Sigmoid colon (tissue), 6 donors: ENCODE measurements at regions not wholly inside any gene's neighbourhood (a gene's known extent, or its start where the extent isn't known, plus 50 kb on each side); places are given as distances from the start of the nearest gene placed in this dataset.

ENCODE experiments used
- DNase-seq: peaks from one replicate; pipeline ENCODE4 v3.0.0-alpha.2; 2019
- H3K27ac ChIP-seq, 4 donors: fragments of 200-600 bp; sonication (generic); one replicate each; pipeline ENCODE4 v1.5.1; 2016 to 2019; ENCODE audit warnings: mild to moderate bottlenecking in 1 of 4
- H3K27me3 ChIP-seq, 3 donors: fragments of 200-600 bp; sonication (generic); one replicate each; pipeline ENCODE4 v1.5.1; 2019; ENCODE audit warnings: mild to moderate bottlenecking in 1 of 3
- H3K36me3 ChIP-seq, 4 donors: fragments of 200-600 bp; sonication (generic); one replicate each; pipeline ENCODE4 v1.5.1; 2016 to 2019
- H3K4me1 ChIP-seq, 4 donors: fragments of 200-600 bp; sonication (generic); one replicate each; pipeline ENCODE4 v1.5.1; 2017 to 2019
- H3K4me3 ChIP-seq, 4 donors: fragments of 200-600 bp; sonication (generic); one replicate each; pipeline ENCODE4 v1.5.1; 2017 to 2019; ENCODE audit warnings: mild to moderate bottlenecking in 2 of 4, moderate library complexity in 1 of 4
- H3K9me3 ChIP-seq, 4 donors: fragments of 200-600 bp in 3 of 4; sonication (generic) in 3 of 4; one replicate each; pipeline versions ENCODE4 v1.5.1 to v1.6.1; 2013 to 2019
- EP300 ChIP-seq, 4 donors: sonication (generic); formaldehyde crosslinking; IDR thresholded peaks; one replicate each; pipeline ENCODE4 v1.6.1; 2017; ENCODE audit warnings: antibody characterized with exemption in 4 of 4
- POLR2A ChIP-seq, 2 donors: fragments of 450-650 bp; IDR thresholded peaks; one replicate each; pipeline ENCODE4 v1.6.1; 2016; ENCODE audit warnings: antibody characterized with exemption in 2 of 2, mild to moderate bottlenecking in 2 of 2, moderate library complexity in 2 of 2
- POLR2AphosphoS5 ChIP-seq, 4 donors: sonication (generic); formaldehyde crosslinking; IDR thresholded peaks; one replicate each; pipeline ENCODE4 v1.6.1; 2017; ENCODE audit warnings: antibody characterized with exemption in 4 of 4
- WGBS, 2 donors: extraction: QIAGEN DNeasy Blood & Tissue Kit; methylation state at CpG; one replicate each; pipeline ENCODE4 v1.1.7; 2013; 5-methylcytosine and 5-hydroxymethylcytosine counted together
- intact Hi-C: fragments of 100-400 bp; cut with DNase I; formaldehyde crosslinking; loops from one replicate; pipeline ENCODE4 v1.15.1; 2023
- TF ChIP-seq, protein P1 (sequence below), 4 experiments: fragments of 450-650 bp in 3 of 4; fragments of 200-600 bp in 1 of 4; IDR thresholded peaks; one replicate each; pipeline ENCODE4 v1.5.1; 2016 to 2019; ENCODE audit warnings: antibody characterized with exemption in 4 of 4, mild to moderate bottlenecking in 3 of 4, moderate library complexity in 2 of 4
- donor health status: healthy with polysubstance abuse.
- donor health status: healthy.

DNA sequence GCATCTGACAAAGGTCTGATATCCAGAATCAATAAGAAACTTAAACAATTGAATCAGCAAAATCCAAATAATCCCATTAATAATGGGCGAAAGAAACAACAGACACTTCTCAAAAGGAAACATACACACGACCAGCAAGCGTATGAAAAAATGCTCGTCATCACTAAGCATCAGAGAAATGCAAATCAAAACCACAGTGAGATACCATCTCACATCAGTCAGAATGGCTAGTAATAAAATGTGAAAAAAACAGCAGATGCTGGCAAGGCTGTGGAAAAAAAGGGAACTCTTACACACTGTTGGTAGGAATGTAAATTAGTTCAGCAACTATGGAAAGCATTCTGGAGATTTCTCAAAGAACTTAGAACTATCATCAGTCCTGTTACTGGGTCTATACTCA lies 496.7 kb downstream of the SH2D4B start:
- Histone ChIP-seq H3K36me3 (no peaks in the 10 kb centered on the region), H3K4me1 (no peaks in the 10 kb centered on the region), H3K27me3 (no peaks in the 10 kb centered on the region), H3K9me3 (no peaks in the 10 kb centered on the region), H3K4me3 (no peak overlapping the region), H3K27ac (no peak overlapping the region)
- WGBS, 2 donors: 59 to 68% methylated on average over 4 of the region's 4 CpGs
- no peak for DNase-seq
- intact Hi-C loops: no loop called here
- no peak for TF ChIP-seq POLR2AphosphoS5 (IDR thresholded peaks at IDR 0.05)
- TF ChIP-seq, protein P1, sequence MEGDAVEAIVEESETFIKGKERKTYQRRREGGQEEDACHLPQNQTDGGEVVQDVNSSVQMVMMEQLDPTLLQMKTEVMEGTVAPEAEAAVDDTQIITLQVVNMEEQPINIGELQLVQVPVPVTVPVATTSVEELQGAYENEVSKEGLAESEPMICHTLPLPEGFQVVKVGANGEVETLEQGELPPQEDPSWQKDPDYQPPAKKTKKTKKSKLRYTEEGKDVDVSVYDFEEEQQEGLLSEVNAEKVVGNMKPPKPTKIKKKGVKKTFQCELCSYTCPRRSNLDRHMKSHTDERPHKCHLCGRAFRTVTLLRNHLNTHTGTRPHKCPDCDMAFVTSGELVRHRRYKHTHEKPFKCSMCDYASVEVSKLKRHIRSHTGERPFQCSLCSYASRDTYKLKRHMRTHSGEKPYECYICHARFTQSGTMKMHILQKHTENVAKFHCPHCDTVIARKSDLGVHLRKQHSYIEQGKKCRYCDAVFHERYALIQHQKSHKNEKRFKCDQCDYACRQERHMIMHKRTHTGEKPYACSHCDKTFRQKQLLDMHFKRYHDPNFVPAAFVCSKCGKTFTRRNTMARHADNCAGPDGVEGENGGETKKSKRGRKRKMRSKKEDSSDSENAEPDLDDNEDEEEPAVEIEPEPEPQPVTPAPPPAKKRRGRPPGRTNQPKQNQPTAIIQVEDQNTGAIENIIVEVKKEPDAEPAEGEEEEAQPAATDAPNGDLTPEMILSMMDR (IDR thresholded peaks at IDR 0.05): no peak
- no peak for TF ChIP-seq EP300 (IDR thresholded peaks at IDR 0.05)
- no peak for TF ChIP-seq POLR2A (IDR thresholded peaks at IDR 0.05)

DNA sequence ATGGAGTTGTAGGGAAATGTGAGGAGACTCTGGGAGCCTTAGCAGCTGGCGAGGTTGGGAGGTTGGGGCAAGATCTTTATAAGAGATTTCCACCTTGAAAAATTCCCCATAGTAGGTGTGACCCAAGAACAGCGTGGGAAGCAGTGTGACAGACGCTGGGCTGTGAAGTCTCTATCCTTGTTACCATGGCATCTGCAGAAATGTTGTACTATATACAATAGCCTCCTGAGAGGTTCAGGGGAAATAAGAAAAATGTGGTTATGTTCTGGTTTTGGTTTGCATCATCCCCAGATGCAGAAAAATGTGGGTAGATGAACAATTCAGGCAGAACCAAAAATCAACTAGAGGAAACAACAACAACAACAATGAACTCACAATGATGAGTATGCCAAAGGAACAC lies 498.6 kb downstream of the SH2D4B start:
- TF ChIP-seq, protein P1 (IDR thresholded peaks at IDR 0.05): no peak
- TF ChIP-seq EP300 (IDR thresholded peaks at IDR 0.05) (no peak), POLR2AphosphoS5 (IDR thresholded peaks at IDR 0.05) (no peak), POLR2A (IDR thresholded peaks at IDR 0.05) (no peak)
- 78 to 86% methylated on average over 3 of the region's 3 CpGs for WGBS, 2 donors
- no peak overlapping the region for H3K4me3 ChIP-seq

DNA sequence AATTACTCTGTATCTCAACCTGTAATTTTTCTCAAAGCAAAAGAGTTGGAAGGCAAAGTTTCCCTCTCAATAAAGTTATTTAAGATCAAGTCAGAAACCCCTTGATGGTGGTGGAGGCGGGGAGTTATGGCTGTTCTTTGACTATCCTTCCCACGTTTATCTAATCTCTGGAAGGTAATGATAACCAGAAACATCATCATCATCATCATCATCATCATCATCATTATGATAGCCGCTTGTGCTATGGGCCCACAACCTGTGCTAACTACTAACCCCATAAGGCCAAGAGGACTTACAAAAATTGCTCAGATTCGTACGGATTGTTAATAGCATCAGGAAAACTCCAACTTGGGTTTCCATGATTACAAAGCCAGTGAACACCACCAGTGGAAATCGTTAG lies 502.3 kb downstream of the SH2D4B start:
- Histone ChIP-seq H3K36me3 (no peaks in the 10 kb centered on the region), H3K4me1 (peaks cover 0 to 9% (median 0%) of the 10 kb centered on the region in 4 donors), H3K27me3 (no peaks in the 10 kb centered on the region), H3K4me3 (no peak overlapping the region), H3K27ac (no peak overlapping the region), H3K9me3 (no peaks in the 10 kb centered on the region)
- intact Hi-C loops: no loop called here
- no peak for TF ChIP-seq EP300 (IDR thresholded peaks at IDR 0.05)
- no peak for TF ChIP-seq POLR2AphosphoS5 (IDR thresholded peaks at IDR 0.05)
- WGBS, 2 donors: 61 to 81% methylated on average over 6 of the region's 6 CpGs
- no peak for DNase-seq

More for the DNA sequence above, 498.6 kb downstream of the SH2D4B start:
- intact Hi-C loops: no loop called here
- Histone ChIP-seq H3K27ac (no peak overlapping the region), H3K9me3 (no peaks in the 10 kb centered on the region), H3K36me3 (no peaks in the 10 kb centered on the region), H3K4me1 (peaks cover 0 to 1% (median 0%) of the 10 kb centered on the region in 4 donors), H3K27me3 (no peaks in the 10 kb centered on the region)
- DNase-seq: no peak

DNA sequence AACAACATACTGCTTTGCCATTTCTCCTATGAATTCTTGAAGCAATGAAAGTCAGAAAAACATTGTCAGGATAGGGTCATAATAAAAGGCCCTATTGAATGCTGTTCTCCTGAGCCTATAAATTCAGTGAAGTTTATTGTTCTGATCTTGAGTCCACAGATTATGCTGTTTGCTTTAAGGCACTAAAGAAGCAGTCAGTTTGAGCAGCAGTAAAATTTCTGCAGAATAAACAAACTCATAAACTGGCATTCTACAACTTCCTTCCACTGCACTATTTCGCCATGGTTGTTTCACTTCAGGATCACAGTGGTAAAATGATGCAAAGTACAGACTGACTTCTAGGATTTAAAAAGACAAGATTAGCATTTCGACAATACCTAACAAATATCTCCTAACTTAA lies 503.2 kb downstream of the SH2D4B start:
- no peak for DNase-seq
- intact Hi-C loops: no loop called here
- WGBS, 2 donors: 5 to 40% methylated on average over 2 of the region's 2 CpGs
- Histone ChIP-seq H3K9me3 (no peaks in the 10 kb centered on the region), H3K27me3 (no peaks in the 10 kb centered on the region), H3K27ac (no peak overlapping the region), H3K4me3 (no peak overlapping the region), H3K36me3 (no peaks in the 10 kb centered on the region), H3K4me1 (peaks cover 0 to 9% (median 0%) of the 10 kb centered on the region in 4 donors)
- TF ChIP-seq EP300 (IDR thresholded peaks at IDR 0.05) (no peak), POLR2A (IDR thresholded peaks at IDR 0.05) (no peak), POLR2AphosphoS5 (IDR thresholded peaks at IDR 0.05) (no peak)
- TF ChIP-seq, protein P1 (IDR thresholded peaks at IDR 0.05): no peak

DNA sequence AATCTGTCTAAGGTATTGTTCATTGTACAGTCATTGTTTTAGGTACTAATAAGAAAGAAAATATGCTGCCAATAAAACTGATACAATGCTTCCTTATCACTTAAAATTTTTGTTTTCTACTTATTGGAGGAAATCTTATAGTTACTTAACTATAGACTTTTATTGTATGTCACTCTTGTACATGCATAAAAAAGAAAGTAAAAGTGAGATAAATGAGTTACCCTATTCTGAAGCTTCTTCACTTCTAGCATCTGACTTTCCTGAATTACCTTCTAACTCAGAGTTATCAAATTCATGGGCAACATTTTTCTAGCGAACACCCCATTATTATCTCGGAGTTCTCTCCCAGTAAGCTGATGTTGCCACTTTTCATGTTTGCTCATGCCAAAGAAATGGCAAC lies 504.9 kb downstream of the SH2D4B start:
- Histone ChIP-seq H3K27ac (no peak overlapping the region), H3K4me3 (no peak overlapping the region), H3K4me1 (peaks cover 0 to 9% (median 0%) of the 10 kb centered on the region in 4 donors), H3K9me3 (no peaks in the 10 kb centered on the region), H3K27me3 (no peaks in the 10 kb centered on the region), H3K36me3 (no peaks in the 10 kb centered on the region)
- no peak for DNase-seq
- intact Hi-C loops: no loop called here
- WGBS, 2 donors: 29 to 69% methylated on average over 2 of the region's 2 CpGs
- TF ChIP-seq, protein P1 (IDR thresholded peaks at IDR 0.05): no peak
